ENCODE measurements at regions not wholly inside any gene's neighbourhood (a gene's known extent, or its start where the extent isn't known, plus 50 kb on each side); places are given as distances from the start of the nearest gene placed in this dataset.

- H3K9ac ChIP-seq (ENCODE audit: low read depth, low read length): no peak overlapping the region
- no peak overlapping the region for H3K27ac ChIP-seq (ENCODE audit: low read length)
- no peak overlapping the region for H3K4me3 ChIP-seq (ENCODE audit: low read depth in 1 of 2, low read length in 2 of 2)
- ATAC-seq (ENCODE audit: insufficient read depth, low read depth) (no peak), DNase-seq (no peak)
- no peaks in the 10 kb centered on the region for H3K9me3 ChIP-seq (ENCODE audit: insufficient read depth, low read length, severe bottlenecking)
- no peaks in the 10 kb centered on the region for H3K36me3 ChIP-seq (ENCODE audit: insufficient read depth, low read length)
- TF ChIP-seq, protein P1, sequence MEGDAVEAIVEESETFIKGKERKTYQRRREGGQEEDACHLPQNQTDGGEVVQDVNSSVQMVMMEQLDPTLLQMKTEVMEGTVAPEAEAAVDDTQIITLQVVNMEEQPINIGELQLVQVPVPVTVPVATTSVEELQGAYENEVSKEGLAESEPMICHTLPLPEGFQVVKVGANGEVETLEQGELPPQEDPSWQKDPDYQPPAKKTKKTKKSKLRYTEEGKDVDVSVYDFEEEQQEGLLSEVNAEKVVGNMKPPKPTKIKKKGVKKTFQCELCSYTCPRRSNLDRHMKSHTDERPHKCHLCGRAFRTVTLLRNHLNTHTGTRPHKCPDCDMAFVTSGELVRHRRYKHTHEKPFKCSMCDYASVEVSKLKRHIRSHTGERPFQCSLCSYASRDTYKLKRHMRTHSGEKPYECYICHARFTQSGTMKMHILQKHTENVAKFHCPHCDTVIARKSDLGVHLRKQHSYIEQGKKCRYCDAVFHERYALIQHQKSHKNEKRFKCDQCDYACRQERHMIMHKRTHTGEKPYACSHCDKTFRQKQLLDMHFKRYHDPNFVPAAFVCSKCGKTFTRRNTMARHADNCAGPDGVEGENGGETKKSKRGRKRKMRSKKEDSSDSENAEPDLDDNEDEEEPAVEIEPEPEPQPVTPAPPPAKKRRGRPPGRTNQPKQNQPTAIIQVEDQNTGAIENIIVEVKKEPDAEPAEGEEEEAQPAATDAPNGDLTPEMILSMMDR (IDR thresholded peaks at IDR 0.05; ENCODE audit: borderline replicate concordance, extremely low read depth, low read length, poor library complexity, severe bottlenecking): no peak
- TF ChIP-seq EZH2 (IDR thresholded peaks at IDR 0.05; ENCODE audit: borderline replicate concordance, low read depth, low read length, severe bottlenecking): no peak
- H2AFZ ChIP-seq (ENCODE audit: low read depth, low read length): no peak overlapping the region
- no peaks in the 10 kb centered on the region for H4K20me1 ChIP-seq (ENCODE audit: insufficient read depth, low read length)
- no peaks in the 10 kb centered on the region for H3K79me2 ChIP-seq (ENCODE audit: insufficient read depth, low read length)
- H3K4me2 ChIP-seq (ENCODE audit: insufficient read depth, low read length): no peak overlapping the region
- H3K27me3 ChIP-seq (ENCODE audit: insufficient read depth, low read length, poor library complexity): peaks cover 16% of the 10 kb centered on the region
- H3K4me1 ChIP-seq (ENCODE audit: insufficient read depth, low read length): no peaks in the 10 kb centered on the region
These were observed 102.7 kb upstream of the MLIP start for GRCh38 chr6:54008589-54008988.

GRCh38 chr6:54009052-54009654 is 102.1 kb upstream of the MLIP start:
- H3K36me3 ChIP-seq (ENCODE audit: insufficient read depth, low read length): no peaks in the 10 kb centered on the region
- no peak overlapping the region for H3K27ac ChIP-seq (ENCODE audit: low read length)
- no peak overlapping the region for H3K4me3 ChIP-seq (ENCODE audit: low read depth in 1 of 2, low read length in 2 of 2)
- TF ChIP-seq, protein P1 (IDR thresholded peaks at IDR 0.05; ENCODE audit: borderline replicate concordance, extremely low read depth, low read length, poor library complexity, severe bottlenecking): no peak
- no peak overlapping the region for H3K9ac ChIP-seq (ENCODE audit: low read depth, low read length)
- no peak overlapping the region for H3K4me2 ChIP-seq (ENCODE audit: insufficient read depth, low read length)
- peaks cover 16% of the 10 kb centered on the region for H3K27me3 ChIP-seq (ENCODE audit: insufficient read depth, low read length, poor library complexity)
- no peaks in the 10 kb centered on the region for H3K9me3 ChIP-seq (ENCODE audit: insufficient read depth, low read length, severe bottlenecking)
- H2AFZ ChIP-seq (ENCODE audit: low read depth, low read length): no peak overlapping the region
- ATAC-seq (ENCODE audit: insufficient read depth, low read depth) (no peak), DNase-seq (no peak)
- no peaks in the 10 kb centered on the region for H3K4me1 ChIP-seq (ENCODE audit: insufficient read depth, low read length)
- no peaks in the 10 kb centered on the region for H3K79me2 ChIP-seq (ENCODE audit: insufficient read depth, low read length)
- no peaks in the 10 kb centered on the region for H4K20me1 ChIP-seq (ENCODE audit: insufficient read depth, low read length)

DNA sequence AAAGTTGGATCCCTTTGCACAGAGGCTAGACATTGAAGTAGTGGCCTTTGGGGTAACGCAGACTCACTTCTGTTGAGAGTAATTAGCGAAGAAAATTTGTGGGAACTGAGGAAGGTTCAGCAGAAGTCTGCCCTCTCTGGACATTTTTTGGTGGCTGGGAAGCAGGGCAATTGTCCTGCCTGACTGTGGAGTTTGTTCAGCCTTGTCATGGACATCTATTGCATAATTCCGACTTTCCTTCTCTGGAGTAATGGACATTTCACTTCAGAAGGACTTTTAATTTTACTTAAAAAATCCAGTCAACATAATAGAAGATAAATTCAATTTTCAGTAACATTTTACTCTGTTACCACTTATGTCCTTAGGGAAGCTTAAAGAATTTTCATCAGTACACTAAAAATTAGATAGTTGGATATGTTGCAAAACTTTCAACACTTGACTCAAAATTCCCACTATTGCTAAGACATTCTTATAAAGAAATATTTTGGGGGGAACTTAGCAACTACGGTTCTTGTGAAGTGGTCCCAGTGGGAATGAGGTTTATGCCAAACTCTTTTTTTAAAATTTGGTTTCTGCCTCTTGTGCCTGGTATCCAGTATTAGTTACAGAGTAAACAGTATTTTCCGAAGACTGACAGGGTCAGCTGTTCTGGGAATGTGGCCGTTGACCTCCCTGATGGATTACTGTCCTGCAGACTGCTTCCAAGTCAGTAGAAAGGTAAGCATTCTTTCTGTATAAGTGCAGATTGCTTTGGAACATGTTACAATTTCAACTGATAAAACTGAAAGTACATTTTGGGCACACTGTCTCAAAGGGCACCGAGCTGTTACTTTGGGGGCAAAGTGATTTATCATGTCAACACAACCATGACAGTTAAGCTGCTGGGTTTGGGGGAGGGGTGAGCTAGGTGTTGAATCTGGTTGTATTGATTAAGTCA is 100.6 kb upstream of the MLIP start:
- H3K4me3 ChIP-seq (ENCODE audit: low read depth in 1 of 2, low read length in 2 of 2): no peak overlapping the region
- H3K27me3 ChIP-seq (ENCODE audit: insufficient read depth, low read length, poor library complexity): peaks cover 20% of the 10 kb centered on the region
- DNase-seq (no peak), ATAC-seq (ENCODE audit: insufficient read depth, low read depth) (no peak)
- H3K4me2 ChIP-seq (ENCODE audit: insufficient read depth, low read length): no peak overlapping the region
- H3K4me1 ChIP-seq (ENCODE audit: insufficient read depth, low read length): no peaks in the 10 kb centered on the region
- H3K27ac ChIP-seq (ENCODE audit: low read length): no peak overlapping the region
- no peaks in the 10 kb centered on the region for H3K36me3 ChIP-seq (ENCODE audit: insufficient read depth, low read length)
- H2AFZ ChIP-seq (ENCODE audit: low read depth, low read length): no peak overlapping the region
- H4K20me1 ChIP-seq (ENCODE audit: insufficient read depth, low read length): no peaks in the 10 kb centered on the region
- H3K9me3 ChIP-seq (ENCODE audit: insufficient read depth, low read length, severe bottlenecking): no peaks in the 10 kb centered on the region
- H3K79me2 ChIP-seq (ENCODE audit: insufficient read depth, low read length): no peaks in the 10 kb centered on the region
- TF ChIP-seq, protein P1 (IDR thresholded peaks at IDR 0.05; ENCODE audit: borderline replicate concordance, extremely low read depth, low read length, poor library complexity, severe bottlenecking): no peak
- no peak overlapping the region for H3K9ac ChIP-seq (ENCODE audit: low read depth, low read length)

All from DND-41 (cell line).